SU-DHL-6 (cell line): ENCODE measurements at regions not wholly inside any gene's neighbourhood (a gene's known extent, or its start where the extent isn't known, plus 50 kb on each side); places are given as distances from the start of the nearest gene placed in this dataset.

Experiments
- H2AFZ ChIP-seq: fragments of 200-600 bp; sonication (generic); 2 replicates; pipeline ENCODE4 v1.6.1; 2014; ENCODE audit warnings: low read depth, mild to moderate bottlenecking, moderate library complexity, mixed read lengths, antibody characterized with exemption, low read length; ENCODE audit not compliant: severe bottlenecking
- H3F3A ChIP-seq: fragments of 200-600 bp; shearing (Covaris generic); 2 replicates; pipeline ENCODE4 v1.6.0; 2016; ENCODE audit warnings: antibody characterized with exemption, mild to moderate bottlenecking; ENCODE audit not compliant: insufficient read depth
- H3K27ac ChIP-seq: fragments of 200-600 bp; sonication (generic); 2 replicates; pipeline ENCODE4 v1.5.1; 2016; ENCODE audit warnings: low read depth, mild to moderate bottlenecking, low read length, moderate library complexity, mixed read lengths
- H3K27me3 ChIP-seq: fragments of 200-600 bp; sonication (generic), shearing (Covaris generic); 2 replicates; pipeline ENCODE4 v1.6.0; 2014; ENCODE audit warnings: mild to moderate bottlenecking, low read length
- H3K36me3 ChIP-seq: fragments of 200-600 bp; sonication (generic); 2 replicates; pipeline ENCODE4 v1.6.1; 2014; ENCODE audit warnings: mild to moderate bottlenecking, low read length, mixed read lengths
- H3K4me2 ChIP-seq: fragments of 300-600, 200-600 bp; shearing (Covaris generic), sonication (generic); 2 replicates; pipeline ENCODE4 v1.6.0; 2014; ENCODE audit warnings: low read length, low read depth, mild to moderate bottlenecking; ENCODE audit not compliant: poor library complexity, severe bottlenecking
- H3K4me3 ChIP-seq: fragments of 200-600 bp; sonication (generic); 2 replicates; pipeline ENCODE4 v1.5.1; 2014; ENCODE audit warnings: antibody characterized with exemption, low read length, mild to moderate bottlenecking, mixed read lengths; ENCODE audit not compliant: insufficient read depth, poor library complexity, severe bottlenecking
- H3K79me2 ChIP-seq: fragments of 200-600 bp; sonication (generic); 2 replicates; pipeline ENCODE4 v1.6.1; 2014; ENCODE audit warnings: mild to moderate bottlenecking, low read length, moderate library complexity; ENCODE audit not compliant: insufficient read depth
- H3K9ac ChIP-seq: fragments of 200-600 bp; sonication (generic); 2 replicates; pipeline ENCODE4 v1.7.0; 2014; ENCODE audit warnings: mild to moderate bottlenecking, low read length
- H3K9me2 ChIP-seq: fragments of 200-600 bp; sonication (generic); replicated peaks from 2 replicates; pipeline ENCODE4 v1.6.1; 2014; ENCODE audit warnings: low read length; ENCODE audit not compliant: insufficient read depth
- H3K9me3 ChIP-seq: fragments of 200-600 bp; sonication (generic); 2 replicates; pipeline ENCODE4 v1.6.1; 2014; ENCODE audit warnings: low read length, mixed read lengths; ENCODE audit not compliant: insufficient read depth
- H4K20me1 ChIP-seq: fragments of 200-600 bp; sonication (generic); 2 replicates; pipeline ENCODE4 v1.6.1; 2014; ENCODE audit warnings: low read depth, mild to moderate bottlenecking, antibody characterized with exemption, low read length, moderate library complexity, mixed read lengths
- EZH2phosphoT487 ChIP-seq: fragments of 200-600 bp; sonication (generic), shearing (Covaris generic); conservative IDR thresholded peaks from 2 replicates; pipeline ENCODE4 v1.6.1; 2018; ENCODE audit warnings: mild to moderate bottlenecking, antibody characterized with exemption, low read length, moderate library complexity, mixed read lengths
- TF ChIP-seq, protein P1 (sequence below): fragments of 200-600 bp; sonication (generic); IDR thresholded peaks from one replicate; pipeline ENCODE4 v1.5.1; 2017; ENCODE audit warnings: antibody characterized with exemption, mild to moderate bottlenecking, low read length, moderate library complexity; ENCODE audit not compliant: insufficient read depth, poor library complexity, severe bottlenecking

GRCh38 chr14:98867146-98867545, 404.9 kb downstream of the BCL11B start:
- TF ChIP-seq EZH2phosphoT487, result no peak
- TF ChIP-seq, protein P1, sequence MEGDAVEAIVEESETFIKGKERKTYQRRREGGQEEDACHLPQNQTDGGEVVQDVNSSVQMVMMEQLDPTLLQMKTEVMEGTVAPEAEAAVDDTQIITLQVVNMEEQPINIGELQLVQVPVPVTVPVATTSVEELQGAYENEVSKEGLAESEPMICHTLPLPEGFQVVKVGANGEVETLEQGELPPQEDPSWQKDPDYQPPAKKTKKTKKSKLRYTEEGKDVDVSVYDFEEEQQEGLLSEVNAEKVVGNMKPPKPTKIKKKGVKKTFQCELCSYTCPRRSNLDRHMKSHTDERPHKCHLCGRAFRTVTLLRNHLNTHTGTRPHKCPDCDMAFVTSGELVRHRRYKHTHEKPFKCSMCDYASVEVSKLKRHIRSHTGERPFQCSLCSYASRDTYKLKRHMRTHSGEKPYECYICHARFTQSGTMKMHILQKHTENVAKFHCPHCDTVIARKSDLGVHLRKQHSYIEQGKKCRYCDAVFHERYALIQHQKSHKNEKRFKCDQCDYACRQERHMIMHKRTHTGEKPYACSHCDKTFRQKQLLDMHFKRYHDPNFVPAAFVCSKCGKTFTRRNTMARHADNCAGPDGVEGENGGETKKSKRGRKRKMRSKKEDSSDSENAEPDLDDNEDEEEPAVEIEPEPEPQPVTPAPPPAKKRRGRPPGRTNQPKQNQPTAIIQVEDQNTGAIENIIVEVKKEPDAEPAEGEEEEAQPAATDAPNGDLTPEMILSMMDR, result no peak
- Histone ChIP-seq H3K4me3 (no peak overlapping the region), H3K36me3 (no peaks in the 10 kb centered on the region), H3K9me3 (no peaks in the 10 kb centered on the region), H3K9me2 (no peaks in the 10 kb centered on the region), H3K27me3 (no peaks in the 10 kb centered on the region), H4K20me1 (no peaks in the 10 kb centered on the region), H3F3A (no peaks in the 10 kb centered on the region), H3K27ac (no peak overlapping the region), H3K4me2 (no peak overlapping the region), H3K79me2 (no peaks in the 10 kb centered on the region), H2AFZ (no peak overlapping the region), H3K9ac (no peak overlapping the region)

DNA sequence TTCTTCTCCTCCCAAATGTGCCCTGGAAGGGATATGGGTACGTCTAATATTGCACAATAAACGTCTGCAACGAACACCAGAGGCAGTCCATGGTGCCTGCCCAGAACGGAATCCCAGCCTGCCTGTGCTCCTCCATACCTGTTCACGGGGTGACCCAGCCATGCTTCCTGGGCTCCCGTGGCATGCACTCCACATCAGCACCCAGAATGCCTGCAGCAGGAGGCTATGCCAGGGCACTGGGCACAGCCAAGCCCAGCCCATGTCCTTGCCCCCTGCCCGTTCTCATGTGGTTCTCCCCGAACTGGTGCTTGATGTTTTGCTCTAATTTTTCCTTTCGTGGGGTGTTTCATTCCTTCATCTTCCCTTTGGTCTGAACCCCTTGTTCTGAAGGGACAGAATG, 404.3 kb downstream of the BCL11B start:
- no peak overlapping the region for H3K27ac ChIP-seq
- H3K27me3 ChIP-seq, result no peaks in the 10 kb centered on the region
- H3K4me3 ChIP-seq, result no peak overlapping the region
- H3K9me3 ChIP-seq, result no peaks in the 10 kb centered on the region
- H3K79me2 ChIP-seq, result no peaks in the 10 kb centered on the region
- TF ChIP-seq, protein P1, result no peak
- no peak for TF ChIP-seq EZH2phosphoT487
- no peaks in the 10 kb centered on the region for H4K20me1 ChIP-seq
- H3K9me2 ChIP-seq, result no peaks in the 10 kb centered on the region
- no peak overlapping the region for H3K4me2 ChIP-seq
- no peaks in the 10 kb centered on the region for H3F3A ChIP-seq
- H3K9ac ChIP-seq, result no peak overlapping the region
- no peaks in the 10 kb centered on the region for H3K36me3 ChIP-seq
- H2AFZ ChIP-seq, result no peak overlapping the region

DNA sequence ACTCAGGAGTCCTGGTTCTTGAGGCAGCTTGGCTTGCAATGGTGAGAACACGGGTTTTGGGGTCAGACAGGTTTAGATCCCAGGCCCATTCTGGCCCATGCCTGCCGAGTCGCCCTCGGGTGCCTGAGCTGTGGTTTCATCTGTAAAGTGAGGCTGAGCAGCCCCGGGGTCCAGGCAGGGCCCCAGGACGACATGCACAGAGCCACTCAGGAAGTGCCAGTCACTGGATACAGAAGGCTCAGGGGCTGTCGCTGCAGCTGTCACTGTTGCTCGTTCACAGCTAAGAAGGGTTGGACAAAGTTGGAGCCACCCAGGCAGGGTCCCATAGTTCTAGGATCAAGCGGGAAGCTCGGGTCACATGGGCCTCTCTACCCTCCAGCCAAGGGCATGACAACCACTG, 403.1 kb downstream of the BCL11B start:
- Histone ChIP-seq H3K4me2 (no peak overlapping the region), H3K9me3 (no peaks in the 10 kb centered on the region), H3K4me3 (no peak overlapping the region), H3F3A (no peaks in the 10 kb centered on the region), H4K20me1 (no peaks in the 10 kb centered on the region), H3K79me2 (no peaks in the 10 kb centered on the region), H3K36me3 (no peaks in the 10 kb centered on the region), H3K9me2 (no peaks in the 10 kb centered on the region), H3K27me3 (no peaks in the 10 kb centered on the region), H3K9ac (no peak overlapping the region), H3K27ac (no peak overlapping the region), H2AFZ (no peak overlapping the region)
- no peak for TF ChIP-seq EZH2phosphoT487
- TF ChIP-seq, protein P1, result no peak

DNA sequence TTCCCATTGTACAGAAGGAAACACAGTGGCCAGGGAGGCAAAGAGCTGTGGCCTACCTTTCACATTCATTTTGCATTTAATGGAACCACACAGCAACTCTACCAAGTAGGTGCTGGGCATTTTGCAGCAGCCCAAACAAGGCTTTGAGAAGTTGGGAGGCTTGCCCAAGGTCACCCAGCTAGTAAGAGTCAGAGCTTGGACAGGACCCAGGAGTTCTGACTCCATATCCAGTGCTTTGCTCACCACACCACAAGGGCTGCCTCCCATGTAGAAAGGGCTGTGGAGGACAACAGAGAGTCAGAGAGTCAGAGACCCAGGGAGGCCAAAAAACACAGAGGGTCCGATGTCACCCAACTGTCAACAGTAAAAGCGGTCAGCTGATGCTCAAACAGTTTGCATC, 400.2 kb downstream of the BCL11B start:
- Histone ChIP-seq H3F3A (no peaks in the 10 kb centered on the region), H3K27me3 (no peaks in the 10 kb centered on the region), H3K4me3 (no peak overlapping the region), H3K4me2 (no peak overlapping the region), H2AFZ (no peak overlapping the region), H3K36me3 (no peaks in the 10 kb centered on the region), H4K20me1 (no peaks in the 10 kb centered on the region), H3K79me2 (no peaks in the 10 kb centered on the region), H3K9me3 (no peaks in the 10 kb centered on the region), H3K27ac (no peak overlapping the region), H3K9ac (no peak overlapping the region), H3K9me2 (no peaks in the 10 kb centered on the region)
- TF ChIP-seq, protein P1, result no peak
- no peak for TF ChIP-seq EZH2phosphoT487
